ENCODE measurements at regions not wholly inside any gene's neighbourhood (a gene's known extent, or its start where the extent isn't known, plus 50 kb on each side); places are given as distances from the start of the nearest gene placed in this dataset.

DNA sequence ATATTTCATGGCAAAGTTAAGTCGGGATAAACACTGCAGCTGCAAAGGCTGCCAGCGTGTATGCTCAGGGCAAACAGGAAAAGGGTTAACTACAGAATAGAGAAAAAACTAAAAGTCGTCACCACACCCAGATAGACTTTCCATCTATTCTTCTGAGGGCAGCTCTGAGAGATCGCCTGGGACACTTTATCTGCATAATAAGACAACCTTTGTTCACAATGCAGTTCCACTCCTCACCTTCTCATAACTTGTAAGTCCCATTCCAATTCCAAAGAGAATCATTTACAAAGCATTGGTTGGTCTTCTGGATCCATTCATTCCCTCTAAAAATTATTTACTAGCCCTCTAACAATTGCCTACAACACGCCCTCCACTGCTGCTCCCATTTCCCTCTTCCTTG lies 437.4 kb downstream of the RND3 start:
- no peak for TF ChIP-seq POLR2A (IDR thresholded peaks at IDR 0.05)
- TF ChIP-seq, protein P1, sequence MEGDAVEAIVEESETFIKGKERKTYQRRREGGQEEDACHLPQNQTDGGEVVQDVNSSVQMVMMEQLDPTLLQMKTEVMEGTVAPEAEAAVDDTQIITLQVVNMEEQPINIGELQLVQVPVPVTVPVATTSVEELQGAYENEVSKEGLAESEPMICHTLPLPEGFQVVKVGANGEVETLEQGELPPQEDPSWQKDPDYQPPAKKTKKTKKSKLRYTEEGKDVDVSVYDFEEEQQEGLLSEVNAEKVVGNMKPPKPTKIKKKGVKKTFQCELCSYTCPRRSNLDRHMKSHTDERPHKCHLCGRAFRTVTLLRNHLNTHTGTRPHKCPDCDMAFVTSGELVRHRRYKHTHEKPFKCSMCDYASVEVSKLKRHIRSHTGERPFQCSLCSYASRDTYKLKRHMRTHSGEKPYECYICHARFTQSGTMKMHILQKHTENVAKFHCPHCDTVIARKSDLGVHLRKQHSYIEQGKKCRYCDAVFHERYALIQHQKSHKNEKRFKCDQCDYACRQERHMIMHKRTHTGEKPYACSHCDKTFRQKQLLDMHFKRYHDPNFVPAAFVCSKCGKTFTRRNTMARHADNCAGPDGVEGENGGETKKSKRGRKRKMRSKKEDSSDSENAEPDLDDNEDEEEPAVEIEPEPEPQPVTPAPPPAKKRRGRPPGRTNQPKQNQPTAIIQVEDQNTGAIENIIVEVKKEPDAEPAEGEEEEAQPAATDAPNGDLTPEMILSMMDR (IDR thresholded peaks at IDR 0.05) = no peak
